ENCODE measurements at regions not wholly inside any gene's neighbourhood (a gene's known extent, or its start where the extent isn't known, plus 50 kb on each side); places are given as distances from the start of the nearest gene placed in this dataset.
"Not testable (repeated sequence)": the region's sequence is repeated elsewhere in the genome, so short reads cannot be mapped to it uniquely, and the experiment has no call there.

DNA sequence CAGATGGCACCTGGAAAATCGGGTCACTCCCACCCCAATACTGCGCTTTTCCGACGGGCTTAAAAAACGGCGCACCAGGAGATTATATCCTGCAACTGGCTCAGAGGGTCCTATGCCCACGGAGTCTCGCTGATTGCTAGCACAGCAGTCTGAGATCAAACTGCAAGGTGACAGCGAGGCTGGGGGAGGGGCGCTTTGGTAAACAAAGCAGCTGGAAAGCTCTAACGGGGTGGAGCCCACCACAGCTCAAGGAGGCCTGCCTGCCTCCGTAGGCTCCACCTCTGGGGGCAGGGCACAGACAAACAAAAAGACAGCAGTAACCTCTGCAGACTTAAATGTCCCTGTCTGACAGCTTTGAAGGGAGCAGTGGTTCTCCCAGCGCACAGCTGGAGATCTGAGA, 70.4 kb upstream of the NUDT10 start:
- TF ChIP-seq, protein P1, sequence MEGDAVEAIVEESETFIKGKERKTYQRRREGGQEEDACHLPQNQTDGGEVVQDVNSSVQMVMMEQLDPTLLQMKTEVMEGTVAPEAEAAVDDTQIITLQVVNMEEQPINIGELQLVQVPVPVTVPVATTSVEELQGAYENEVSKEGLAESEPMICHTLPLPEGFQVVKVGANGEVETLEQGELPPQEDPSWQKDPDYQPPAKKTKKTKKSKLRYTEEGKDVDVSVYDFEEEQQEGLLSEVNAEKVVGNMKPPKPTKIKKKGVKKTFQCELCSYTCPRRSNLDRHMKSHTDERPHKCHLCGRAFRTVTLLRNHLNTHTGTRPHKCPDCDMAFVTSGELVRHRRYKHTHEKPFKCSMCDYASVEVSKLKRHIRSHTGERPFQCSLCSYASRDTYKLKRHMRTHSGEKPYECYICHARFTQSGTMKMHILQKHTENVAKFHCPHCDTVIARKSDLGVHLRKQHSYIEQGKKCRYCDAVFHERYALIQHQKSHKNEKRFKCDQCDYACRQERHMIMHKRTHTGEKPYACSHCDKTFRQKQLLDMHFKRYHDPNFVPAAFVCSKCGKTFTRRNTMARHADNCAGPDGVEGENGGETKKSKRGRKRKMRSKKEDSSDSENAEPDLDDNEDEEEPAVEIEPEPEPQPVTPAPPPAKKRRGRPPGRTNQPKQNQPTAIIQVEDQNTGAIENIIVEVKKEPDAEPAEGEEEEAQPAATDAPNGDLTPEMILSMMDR (IDR thresholded peaks at IDR 0.05): not testable (repeated sequence)
- not testable (repeated sequence) for TF ChIP-seq EP300, POLR2AphosphoS5 (IDR thresholded peaks at IDR 0.05)

Data from gastroesophageal sphincter (tissue), 3 donors.